ENCODE measurements at regions not wholly inside any gene's neighbourhood (a gene's known extent, or its start where the extent isn't known, plus 50 kb on each side); places are given as distances from the start of the nearest gene placed in this dataset.

- WGBS (ENCODE audit: missing lambda C conversion rate): 73% methylated on average over 4 of the region's 4 CpGs
- no peaks in the 10 kb centered on the region for H3K9me3 ChIP-seq
- POLR2A ChIA-PET: no interaction called here
- TF ChIP-seq MAFK (IDR thresholded peaks at IDR 0.05; ENCODE audit: partially characterized antibody) (no peak), FOXS1 (CRISPR knock-in tag; IDR thresholded peaks at IDR 0.05) (no peak), MAZ (IDR thresholded peaks at IDR 0.05; ENCODE audit: borderline replicate concordance, low read depth, low read length) (no peak), RAD21 (conservative IDR thresholded peaks at IDR 0.05 in 1 of 2, IDR thresholded peaks at IDR 0.05 in 1 of 2) (no peak), TP53 (CRISPR knock-in tag; IDR thresholded peaks at IDR 0.05) (no peak), HMGXB4 (CRISPR knock-in tag; IDR thresholded peaks at IDR 0.05; ENCODE audit: borderline replicate concordance) (no peak), JUN (IDR thresholded peaks at IDR 0.05) (no peak), HES2 (IDR thresholded peaks at IDR 0.05) (no peak), CBX8 (IDR thresholded peaks at IDR 0.05) (no peak), CHD2 (IDR thresholded peaks at IDR 0.05; ENCODE audit: low read length, partially characterized antibody) (no peak), PBX3 (IDR thresholded peaks at IDR 0.05) (no peak), KDM5A (IDR thresholded peaks at IDR 0.05) (no peak), CTCF (IDR thresholded peaks at IDR 0.05) (no peak), EHMT2 (IDR thresholded peaks at IDR 0.05; ENCODE audit: low read depth) (no peak), RFX5 (IDR thresholded peaks at IDR 0.05) (no peak), EHF (CRISPR knock-in tag; IDR thresholded peaks at IDR 0.05) (no peak), MAX (IDR thresholded peaks at IDR 0.05) (no peak)
- CTCF ChIA-PET: no interaction called here
- FAIRE-seq (no peak), ATAC-seq (no peak), DNase-seq (ENCODE audit: low read depth in 1 of 2, low spot score in 1 of 2) (no peak)
- H3K4me2 ChIP-seq: no peak overlapping the region
- no peaks in the 10 kb centered on the region for H3K4me1 ChIP-seq
- no peak overlapping the region for H3K4me3 ChIP-seq
- H3K27ac ChIP-seq: no peak overlapping the region
Measured at GRCh38 chr3:56940321-56940720, 120.1 kb upstream of the SPATA12 start.

- H3K4me3 ChIP-seq: no peak overlapping the region
- TF ChIP-seq JUN (IDR thresholded peaks at IDR 0.05): no peak
- TF ChIP-seq PBX3 (IDR thresholded peaks at IDR 0.05): no peak
- TF ChIP-seq EHF (CRISPR knock-in tag; IDR thresholded peaks at IDR 0.05): no peak
- no peak for TF ChIP-seq HEYL (CRISPR knock-in tag; IDR thresholded peaks at IDR 0.05)
- TF ChIP-seq MYC (IDR thresholded peaks at IDR 0.05; ENCODE audit: borderline replicate concordance, low read length): no peak
- TF ChIP-seq MAZ (IDR thresholded peaks at IDR 0.05; ENCODE audit: borderline replicate concordance, low read depth, low read length): no peak
- TF ChIP-seq TFCP2L1 (CRISPR knock-in tag; IDR thresholded peaks at IDR 0.05): no peak
- no peak for TF ChIP-seq HOXB13 (CRISPR knock-in tag; IDR thresholded peaks at IDR 0.05; ENCODE audit: low read depth)
- no peak for TF ChIP-seq RFX5 (IDR thresholded peaks at IDR 0.05)
- TF ChIP-seq GATA3 (IDR thresholded peaks at IDR 0.05; ENCODE audit: borderline replicate concordance): no peak
- no peak for TF ChIP-seq BCL3 (IDR thresholded peaks at IDR 0.05)
- no peak for TF ChIP-seq MAX (IDR thresholded peaks at IDR 0.05)
- ATAC-seq (no peak), DNase-seq (ENCODE audit: low read depth in 1 of 2, low spot score in 1 of 2) (no peak), FAIRE-seq (no peak)
- no peaks in the 10 kb centered on the region for H3K9me3 ChIP-seq
- no peak overlapping the region for H3K27ac ChIP-seq
- H3K4me1 ChIP-seq: no peaks in the 10 kb centered on the region
- POLR2A ChIA-PET: no interaction called here
- CTCF ChIA-PET: no interaction called here
- no peak overlapping the region for H3K4me2 ChIP-seq
- 87% methylated on average over 1 of the region's 1 CpG for WGBS (ENCODE audit: missing lambda C conversion rate)
Measured at GRCh38 chr3:56939834-56940233, 120.6 kb upstream of the SPATA12 start.
